SK-N-SH treated with all-trans-retinoic acid at 6 μM for 48 hours (cell line): ENCODE measurements at regions not wholly inside any gene's neighbourhood (a gene's known extent, or its start where the extent isn't known, plus 50 kb on each side); places are given as distances from the start of the nearest gene placed in this dataset.

ENCODE experiments used
- ARNTL ChIP-seq: fragments of 450-650 bp; formaldehyde crosslinking; IDR thresholded peaks from 2 replicates; pipeline ENCODE4 v1.5.0; 2020; ENCODE audit warnings: low read depth, mild to moderate bottlenecking, moderate library complexity, borderline replicate concordance
- BACH2 ChIP-seq: fragments of 250-450 bp; sonication (Bioruptor Pico); IDR thresholded peaks from 2 replicates; pipeline ENCODE4 v1.9.0; 2021; ENCODE audit warnings: mild to moderate bottlenecking, borderline replicate concordance
- CSRNP3 ChIP-seq: fragments of 250-450 bp; sonication (Bioruptor Pico); IDR thresholded peaks from 2 replicates; pipeline ENCODE4 v1.5.1; 2021; ENCODE audit warnings: mild to moderate bottlenecking, moderate library complexity
- ISL1 ChIP-seq: fragments of 250-450 bp; sonication (Bioruptor Pico); IDR thresholded peaks from 2 replicates; pipeline ENCODE4 v2.1.2; 2022; ENCODE audit warnings: mild to moderate bottlenecking, moderate library complexity
- OSR1 ChIP-seq: fragments of 250-450 bp; sonication (Bioruptor Pico); IDR thresholded peaks from 2 replicates; pipeline ENCODE4 v1.8.0; 2022; ENCODE audit warnings: moderate library complexity, mild to moderate bottlenecking, inconsistent platforms

GRCh38 chr1:54475357-54475881 lies 69.2 kb upstream of the SSBP3 start:
- TF ChIP-seq ARNTL (no peak), ISL1 (CRISPR knock-in tag) (no peak), CSRNP3 (CRISPR knock-in tag) (no peak), OSR1 (CRISPR knock-in tag) (no peak), BACH2 (CRISPR knock-in tag) (no peak)
